Endothelial cell of umbilical vein (primary cell): ENCODE measurements at regions not wholly inside any gene's neighbourhood (a gene's known extent, or its start where the extent isn't known, plus 50 kb on each side); places are given as distances from the start of the nearest gene placed in this dataset.

ENCODE experiments used
- BruUV-seq: library from RNA; stranded (reverse); fragments of 400-500 nt; replicated peaks from 2 replicates; lab custom pipeline; 2021; lab: Mats Ljungman, UMichigan
- CTCF ChIA-PET: fragments of 300-600, 350-600 bp; sonication (Branson Sonifier 250); formaldehyde crosslinking; loops from one replicate; lab custom pipeline; 2021; ENCODE audit warnings: antibody characterized with exemption, inconsistent platforms; lab: Charles Lee
- POLR2A ChIA-PET: fragments of 300-600, 350-600 bp; sonication (Branson Sonifier 250); formaldehyde crosslinking; loops from one replicate; lab custom pipeline; 2021; ENCODE audit warnings: antibody characterized with exemption, inconsistent platforms; lab: Charles Lee
- DNase-seq: peaks from one replicate; pipeline ENCODE4 v3.0.0-alpha.2; 2011; ENCODE audit warnings: low read depth, low spot score
- FAIRE-seq: peaks from 2 replicates; lab custom pipeline; 2011; peaks lifted over from hg19 to GRCh38; lab: Jason Lieb, UNC
- H2AFZ ChIP-seq: 2 replicates; pipeline ENCODE4 v1.6.0; 2012; ENCODE audit warnings: low read depth, low read length, control low read depth, inconsistent platforms
- H3K27ac ChIP-seq: 2 replicates; pipeline ENCODE4 v1.5.1; 2011; ENCODE audit warnings: low read depth, mild to moderate bottlenecking, control low read depth, low read length, moderate library complexity; ENCODE audit not compliant: insufficient read depth
- H3K27me3 ChIP-seq, 2 experiments: 2 replicates each; pipeline versions ENCODE4 v1.6.0 to v1.6.1; 2011; ENCODE audit warnings: low read length in 2 of 2, mixed read lengths in 1 of 2; ENCODE audit not compliant: control insufficient read depth in 2 of 2, insufficient read depth in 2 of 2
- H3K36me3 ChIP-seq, 2 experiments: 2 replicates in 1 of 2; 3 replicates in 1 of 2; pipeline ENCODE4 v1.5.1; 2011; ENCODE audit warnings: low read length in 2 of 2, mild to moderate bottlenecking in 1 of 2, moderate library complexity in 1 of 2; ENCODE audit not compliant: control insufficient read depth in 2 of 2, insufficient read depth in 2 of 2; ENCODE audit errors: extremely low read depth in 1 of 2
- H3K4me1 ChIP-seq: 3 replicates; pipeline ENCODE4 v1.5.1; 2011; ENCODE audit warnings: mild to moderate bottlenecking, low read length; ENCODE audit not compliant: control insufficient read depth, insufficient read depth; ENCODE audit errors: extremely low read depth
- H3K4me2 ChIP-seq: 2 replicates; pipeline ENCODE4 v1.6.1; 2011; ENCODE audit warnings: low read length, control low read depth, mixed read lengths; ENCODE audit not compliant: insufficient read depth
- H3K4me3 ChIP-seq, 3 experiments: fragments of 200-600 bp in 1 of 3; sonication (generic), shearing (Covaris generic) in 1 of 3; replicated peaks in 1 of 3; 2 replicates each; pipeline ENCODE4 v1.5.1; 2011 to 2016; ENCODE audit warnings: control low read depth in 3 of 3, low read length in 3 of 3, mild to moderate bottlenecking in 2 of 3, inconsistent platforms in 1 of 3, low read depth in 1 of 3, moderate library complexity in 1 of 3; ENCODE audit not compliant: insufficient read depth in 1 of 3
- H3K79me2 ChIP-seq: 2 replicates; pipeline ENCODE4 v1.6.0; 2012; ENCODE audit warnings: low read length, inconsistent platforms; ENCODE audit not compliant: control insufficient read depth, insufficient read depth
- H3K9ac ChIP-seq: replicated peaks from 2 replicates; pipeline ENCODE3; 2011; ENCODE audit warnings: low read length, control low read depth; ENCODE audit not compliant: insufficient read depth; ENCODE audit errors: extremely low read depth
- H3K9me1 ChIP-seq: replicated peaks from 3 replicates; pipeline ENCODE4 v1.6.0; 2011; ENCODE audit warnings: mild to moderate bottlenecking, low read length; ENCODE audit not compliant: control insufficient read depth, insufficient read depth; ENCODE audit errors: extremely low read depth
- H3K9me3 ChIP-seq: replicated peaks from 2 replicates; pipeline ENCODE4 v1.5.1; 2012; ENCODE audit warnings: low read length, inconsistent platforms; ENCODE audit not compliant: control insufficient read depth, insufficient read depth
- H4K20me1 ChIP-seq: replicated peaks from 2 replicates; pipeline ENCODE3; 2011; ENCODE audit warnings: mild to moderate bottlenecking, low read length; ENCODE audit not compliant: control insufficient read depth, insufficient read depth; ENCODE audit errors: extremely low read depth
- CTCF ChIP-seq, 2 donors: IDR thresholded peaks; 1 replicate in 1 of 2; 2 replicates in 1 of 2; pipeline ENCODE4 v1.5.1; 2011; ENCODE audit warnings: low read length in 2 of 2, mild to moderate bottlenecking in 2 of 2, moderate library complexity in 2 of 2, control low read depth in 1 of 2, inconsistent platforms in 1 of 2, low read depth in 1 of 2; ENCODE audit not compliant: insufficient read depth in 1 of 2; ENCODE audit errors: extremely low read depth in 1 of 2
- EZH2 ChIP-seq: IDR thresholded peaks from 2 replicates; pipeline ENCODE4 v1.6.1; 2012; ENCODE audit warnings: borderline replicate concordance, low read depth, mild to moderate bottlenecking, moderate library complexity, low read length, inconsistent platforms; ENCODE audit not compliant: severe bottlenecking
- FOS ChIP-seq: IDR thresholded peaks from 2 replicates; pipeline ENCODE4 v1.6.1; 2011; ENCODE audit warnings: mild to moderate bottlenecking, low read length, moderate library complexity, borderline replicate concordance; ENCODE audit not compliant: insufficient read depth
- GATA2 ChIP-seq: IDR thresholded peaks from 2 replicates; pipeline ENCODE4 v1.7.0; 2011; ENCODE audit warnings: low read depth, mild to moderate bottlenecking, moderate library complexity, mixed read lengths, low read length; ENCODE audit not compliant: insufficient read length, insufficient read depth
- JUN ChIP-seq: IDR thresholded peaks from 2 replicates; pipeline ENCODE4 v1.6.1; 2011; ENCODE audit warnings: borderline replicate concordance, low read depth; ENCODE audit not compliant: insufficient read length, insufficient read depth
- MAX ChIP-seq: IDR thresholded peaks from 2 replicates; pipeline ENCODE4 v1.6.1; 2011; ENCODE audit not compliant: insufficient read depth, insufficient read length
- MYC ChIP-seq: IDR thresholded peaks from one replicate; pipeline ENCODE4 v1.6.1; 2011; ENCODE audit warnings: mild to moderate bottlenecking, low read depth, low read length
- POLR2A ChIP-seq: IDR thresholded peaks from 2 replicates; pipeline ENCODE4 v1.6.1; 2012; ENCODE audit warnings: low read depth, mild to moderate bottlenecking, control low read depth, low read length
- POLR2AphosphoS5 ChIP-seq: IDR thresholded peaks from 2 replicates; pipeline ENCODE4 v1.6.1; 2012; ENCODE audit warnings: low read depth, mild to moderate bottlenecking, control low read depth, low read length, moderate library complexity; ENCODE audit not compliant: insufficient read depth
- dilution Hi-C: fragments of 300-500 bp; cut with MboI; formaldehyde crosslinking; loops from one replicate; pipeline ENCODE4 v1.15.0; 2019; ENCODE audit warnings: low sequenced_read_pairs; ENCODE audit not compliant: extremely low pct_ligation_motif_present
- intact Hi-C: fragments of 100-400 bp; cut with micrococcal nuclease; formaldehyde crosslinking; loops from one replicate; pipeline ENCODE4 v1.10.0; 2022

GRCh38 chr10:43879742-43880141, 231.1 kb upstream of the ZNF32 start:
- no peak overlapping the region for H3K4me3 ChIP-seq
- H3K27ac ChIP-seq = no peak overlapping the region
- ChIA-PET CTCF (no interaction called here), POLR2A (no interaction called here)
- no peaks in the 10 kb centered on the region for H3K9me3 ChIP-seq
- intact Hi-C loops (loop anchor here (10.0 kb wide), 1 partner anchor 995 kb away; no protein-coding TSS in a partner anchor), dilution Hi-C loops (no loop called here)
- H3K9me1 ChIP-seq = no peaks in the 10 kb centered on the region
- H3K27me3 ChIP-seq = peaks cover 0 to 2% of the 10 kb centered on the region in 2 experiments
- H3K4me2 ChIP-seq = no peak overlapping the region
- no peak overlapping the region for H2AFZ ChIP-seq
- no peaks in the 10 kb centered on the region for H4K20me1 ChIP-seq
- peaks cover 5% of the 10 kb centered on the region for H3K4me1 ChIP-seq
- H3K79me2 ChIP-seq = no peaks in the 10 kb centered on the region
- no peak for TF ChIP-seq MYC
- no peak for TF ChIP-seq GATA2
- TF ChIP-seq JUN = no peak
- TF ChIP-seq EZH2 = no peak
- TF ChIP-seq MAX = no peak
- TF ChIP-seq POLR2AphosphoS5 = no peak
- TF ChIP-seq CTCF (IDR thresholded peaks at IDR 0.05; ENCODE audit: extremely low read depth in 1 of 2, insufficient read depth in 1 of 2, low read depth in 1 of 2, low read length in 2 of 2) = no peak
- no peak for TF ChIP-seq FOS
- TF ChIP-seq POLR2A = no peak
- DNase-seq = no peak
- no peak overlapping the region for H3K9ac ChIP-seq
- no peaks in the 10 kb centered on the region for H3K36me3 ChIP-seq
- BruUV-seq = no TSS peak
- no peak for FAIRE-seq
